ENCODE measurements at regions not wholly inside any gene's neighbourhood (a gene's known extent, or its start where the extent isn't known, plus 50 kb on each side); places are given as distances from the start of the nearest gene placed in this dataset.

GRCh38 chr9:74102702-74103101 lies 394.4 kb upstream of the RORB start:
- no peaks in the 10 kb centered on the region for H3K9me3 Mint-ChIP-seq
- DNase-seq (ENCODE audit: low read depth, low spot score), result no peak
- no peaks in the 10 kb centered on the region for H3K27me3 Mint-ChIP-seq (ENCODE audit: low read depth)
- no peaks in the 10 kb centered on the region for H3K36me3 Mint-ChIP-seq (ENCODE audit: low read depth)
- TF ChIP-seq, protein P1, sequence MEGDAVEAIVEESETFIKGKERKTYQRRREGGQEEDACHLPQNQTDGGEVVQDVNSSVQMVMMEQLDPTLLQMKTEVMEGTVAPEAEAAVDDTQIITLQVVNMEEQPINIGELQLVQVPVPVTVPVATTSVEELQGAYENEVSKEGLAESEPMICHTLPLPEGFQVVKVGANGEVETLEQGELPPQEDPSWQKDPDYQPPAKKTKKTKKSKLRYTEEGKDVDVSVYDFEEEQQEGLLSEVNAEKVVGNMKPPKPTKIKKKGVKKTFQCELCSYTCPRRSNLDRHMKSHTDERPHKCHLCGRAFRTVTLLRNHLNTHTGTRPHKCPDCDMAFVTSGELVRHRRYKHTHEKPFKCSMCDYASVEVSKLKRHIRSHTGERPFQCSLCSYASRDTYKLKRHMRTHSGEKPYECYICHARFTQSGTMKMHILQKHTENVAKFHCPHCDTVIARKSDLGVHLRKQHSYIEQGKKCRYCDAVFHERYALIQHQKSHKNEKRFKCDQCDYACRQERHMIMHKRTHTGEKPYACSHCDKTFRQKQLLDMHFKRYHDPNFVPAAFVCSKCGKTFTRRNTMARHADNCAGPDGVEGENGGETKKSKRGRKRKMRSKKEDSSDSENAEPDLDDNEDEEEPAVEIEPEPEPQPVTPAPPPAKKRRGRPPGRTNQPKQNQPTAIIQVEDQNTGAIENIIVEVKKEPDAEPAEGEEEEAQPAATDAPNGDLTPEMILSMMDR (conservative IDR thresholded peaks at IDR 0.05), result no peak
- H3K27ac Mint-ChIP-seq (ENCODE audit: unreplicated experiment), result no peak overlapping the region
- no peak overlapping the region for H3K4me3 Mint-ChIP-seq
- no peaks in the 10 kb centered on the region for H3K4me1 Mint-ChIP-seq

DNA sequence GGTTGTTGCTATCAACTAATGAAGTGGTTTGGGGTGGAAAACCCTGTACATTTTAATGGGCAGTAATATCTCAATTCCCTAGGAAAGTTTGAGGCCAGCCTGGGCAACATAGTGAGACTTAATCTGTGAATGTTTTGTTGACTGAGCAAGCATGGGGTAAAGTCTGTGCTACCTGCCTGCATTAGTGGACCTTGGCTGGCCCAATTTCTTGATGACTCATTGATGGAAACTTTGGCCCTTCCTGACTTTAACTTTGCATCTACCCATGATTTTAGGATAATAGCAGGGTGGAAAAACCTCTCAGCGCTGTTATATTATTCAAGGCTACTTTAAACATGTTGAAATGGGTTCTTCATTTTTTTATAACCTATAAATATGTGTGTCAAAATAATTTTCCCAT lies 389.4 kb upstream of the RORB start:
- no peak overlapping the region for H3K27ac Mint-ChIP-seq (ENCODE audit: unreplicated experiment)
- TF ChIP-seq, protein P1 (conservative IDR thresholded peaks at IDR 0.05), result no peak
- H3K36me3 Mint-ChIP-seq (ENCODE audit: low read depth), result no peaks in the 10 kb centered on the region
- no peak overlapping the region for H3K4me3 Mint-ChIP-seq
- no peak for DNase-seq (ENCODE audit: low read depth, low spot score)
- H3K27me3 Mint-ChIP-seq (ENCODE audit: low read depth), result no peaks in the 10 kb centered on the region
- H3K9me3 Mint-ChIP-seq, result no peaks in the 10 kb centered on the region
- H3K4me1 Mint-ChIP-seq, result no peaks in the 10 kb centered on the region

DNA sequence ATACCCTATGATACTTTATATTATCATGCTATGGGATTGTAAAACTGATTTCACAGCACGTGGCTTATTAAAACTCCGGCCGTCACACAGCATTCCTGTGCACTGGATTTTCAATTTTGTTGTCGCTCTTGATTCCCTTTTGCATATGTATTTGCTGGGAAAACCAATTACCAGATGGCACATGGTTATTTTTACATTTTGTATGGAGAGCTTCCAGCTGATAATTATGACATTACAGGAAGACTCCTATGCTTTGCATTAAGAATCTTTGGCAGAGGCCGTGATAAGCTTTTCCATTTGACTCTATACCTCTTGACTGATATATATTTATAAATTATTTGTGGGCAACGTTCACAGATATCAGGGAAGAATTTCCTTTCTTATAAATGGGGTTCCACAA lies 381.2 kb upstream of the RORB start:
- H3K4me1 Mint-ChIP-seq, result no peaks in the 10 kb centered on the region
- H3K27ac Mint-ChIP-seq (ENCODE audit: unreplicated experiment), result no peak overlapping the region
- H3K4me3 Mint-ChIP-seq, result no peak overlapping the region
- H3K27me3 Mint-ChIP-seq (ENCODE audit: low read depth), result no peaks in the 10 kb centered on the region
- TF ChIP-seq, protein P1 (conservative IDR thresholded peaks at IDR 0.05), result no peak
- no peak for DNase-seq (ENCODE audit: low read depth, low spot score)
- H3K9me3 Mint-ChIP-seq, result no peaks in the 10 kb centered on the region
- no peaks in the 10 kb centered on the region for H3K36me3 Mint-ChIP-seq (ENCODE audit: low read depth)

- no peak overlapping the region for H3K4me3 Mint-ChIP-seq
- no peak for DNase-seq (ENCODE audit: low read depth, low spot score)
- H3K4me1 Mint-ChIP-seq, result no peaks in the 10 kb centered on the region
- TF ChIP-seq, protein P1 (conservative IDR thresholded peaks at IDR 0.05), result no peak
- H3K9me3 Mint-ChIP-seq, result no peaks in the 10 kb centered on the region
- H3K27me3 Mint-ChIP-seq (ENCODE audit: low read depth), result no peaks in the 10 kb centered on the region
- H3K27ac Mint-ChIP-seq (ENCODE audit: unreplicated experiment), result no peak overlapping the region
- no peaks in the 10 kb centered on the region for H3K36me3 Mint-ChIP-seq (ENCODE audit: low read depth)
These were observed 380.0 kb upstream of the RORB start for GRCh38 chr9:74117151-74117550.

- no peak for DNase-seq (ENCODE audit: low read depth, low spot score)
- H3K4me3 Mint-ChIP-seq, result no peak overlapping the region
- H3K4me1 Mint-ChIP-seq, result no peaks in the 10 kb centered on the region
- TF ChIP-seq, protein P1 (conservative IDR thresholded peaks at IDR 0.05), result no peak
- no peaks in the 10 kb centered on the region for H3K36me3 Mint-ChIP-seq (ENCODE audit: low read depth)
- H3K27ac Mint-ChIP-seq (ENCODE audit: unreplicated experiment), result no peak overlapping the region
- no peaks in the 10 kb centered on the region for H3K27me3 Mint-ChIP-seq (ENCODE audit: low read depth)
- no peaks in the 10 kb centered on the region for H3K9me3 Mint-ChIP-seq
These were observed 379.4 kb upstream of the RORB start for GRCh38 chr9:74117731-74118130.

DNA sequence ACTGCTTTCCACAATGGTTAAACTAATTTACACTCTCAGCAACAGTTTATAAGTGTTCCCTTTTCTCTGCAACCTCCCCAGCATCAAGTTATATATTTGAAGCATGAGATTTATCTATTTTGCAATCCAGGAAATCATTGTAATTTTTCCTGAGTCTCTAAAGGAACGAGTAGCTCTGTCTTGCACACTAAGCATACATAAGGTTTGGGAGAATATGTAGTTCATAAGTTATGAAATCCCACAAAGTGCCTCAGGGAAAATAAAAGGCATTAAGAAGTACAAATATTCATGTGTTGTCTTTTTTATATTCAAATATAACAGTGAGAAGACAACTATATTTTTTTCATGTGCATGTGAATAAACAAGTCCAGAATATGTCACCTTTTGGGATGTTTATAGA lies 377.1 kb upstream of the RORB start:
- H3K9me3 Mint-ChIP-seq, result no peaks in the 10 kb centered on the region
- H3K4me3 Mint-ChIP-seq, result no peak overlapping the region
- no peak for DNase-seq (ENCODE audit: low read depth, low spot score)
- no peak overlapping the region for H3K27ac Mint-ChIP-seq (ENCODE audit: unreplicated experiment)
- no peaks in the 10 kb centered on the region for H3K36me3 Mint-ChIP-seq (ENCODE audit: low read depth)
- H3K4me1 Mint-ChIP-seq, result no peaks in the 10 kb centered on the region
- H3K27me3 Mint-ChIP-seq (ENCODE audit: low read depth), result no peaks in the 10 kb centered on the region
- TF ChIP-seq, protein P1 (conservative IDR thresholded peaks at IDR 0.05), result no peak

Data from neural crest cell (in vitro differentiated cells).